ENCODE measurements at regions not wholly inside any gene's neighbourhood (a gene's known extent, or its start where the extent isn't known, plus 50 kb on each side); places are given as distances from the start of the nearest gene placed in this dataset.
"Not testable (repeated sequence)": the region's sequence is repeated elsewhere in the genome, so short reads cannot be mapped to it uniquely, and the experiment has no call there.

GRCh38 chr10:120208488-120208887 lies 248.5 kb upstream of the PLPP4 start:
- no peak overlapping the region for H3K4me3 ChIP-seq (replicated peaks; ENCODE audit: insufficient read depth, low read length)
- no peak for DNase-seq (ENCODE audit: low read depth in 1 of 2, low spot score in 1 of 2)
- TF ChIP-seq POLR2AphosphoS5 (IDR thresholded peaks at IDR 0.05; ENCODE audit: low read depth): no peak
- TF ChIP-seq SPI1 (IDR thresholded peaks at IDR 0.05; ENCODE audit: borderline replicate concordance, low read depth): no peak
- H3K27me3 ChIP-seq (ENCODE audit: insufficient read depth, poor library complexity, severe bottlenecking): no peaks in the 10 kb centered on the region
- no peak overlapping the region for H3K27ac ChIP-seq (replicated peaks)

GRCh38 chr10:120209124-120209762 lies 247.8 kb upstream of the PLPP4 start:
- no peak for DNase-seq (ENCODE audit: low read depth in 1 of 2, low spot score in 1 of 2)
- Histone ChIP-seq H3K27me3 (ENCODE audit: insufficient read depth, poor library complexity, severe bottlenecking) (no peaks in the 10 kb centered on the region), H3K4me3 (replicated peaks; ENCODE audit: insufficient read depth, low read length) (no peak overlapping the region), H3K27ac (replicated peaks) (no peak overlapping the region)
- no peak for TF ChIP-seq GABPA (IDR thresholded peaks at IDR 0.05; ENCODE audit: low read depth)
- no peak for TF ChIP-seq CTCF (IDR thresholded peaks at IDR 0.05; ENCODE audit: insufficient read depth, low read length)
- no peak for TF ChIP-seq POLR2AphosphoS5 (IDR thresholded peaks at IDR 0.05; ENCODE audit: low read depth)
- TF ChIP-seq REST (IDR thresholded peaks at IDR 0.05; ENCODE audit: insufficient replicate concordance, low read depth): no peak
- TF ChIP-seq SPI1 (IDR thresholded peaks at IDR 0.05; ENCODE audit: borderline replicate concordance, low read depth): no peak

GRCh38 chr10:120212275-120212674 lies 244.8 kb upstream of the PLPP4 start:
- H3K4me3 ChIP-seq (replicated peaks; ENCODE audit: insufficient read depth, low read length): no peak overlapping the region
- H3K27ac ChIP-seq (replicated peaks): no peak overlapping the region
- H3K27me3 ChIP-seq (ENCODE audit: insufficient read depth, poor library complexity, severe bottlenecking): no peaks in the 10 kb centered on the region
- DNase-seq (ENCODE audit: low read depth in 1 of 2, low spot score in 1 of 2): no peak
- TF ChIP-seq REST (IDR thresholded peaks at IDR 0.05; ENCODE audit: insufficient replicate concordance, low read depth): no peak
- TF ChIP-seq SPI1 (IDR thresholded peaks at IDR 0.05; ENCODE audit: borderline replicate concordance, low read depth): no peak
- TF ChIP-seq CTCF (IDR thresholded peaks at IDR 0.05; ENCODE audit: insufficient read depth, low read length): no peak
- TF ChIP-seq POLR2AphosphoS5 (IDR thresholded peaks at IDR 0.05; ENCODE audit: low read depth): no peak
- no peak for TF ChIP-seq GABPA (IDR thresholded peaks at IDR 0.05; ENCODE audit: low read depth)

- not testable (repeated sequence) for H3K4me3 ChIP-seq (replicated peaks; ENCODE audit: insufficient read depth, low read length); H3K27ac ChIP-seq (replicated peaks); DNase-seq (ENCODE audit: low read depth in 1 of 2, low spot score in 1 of 2); H3K27me3 ChIP-seq (ENCODE audit: insufficient read depth, poor library complexity, severe bottlenecking)
Observed at GRCh38 chr10:120213283-120213682, 243.7 kb upstream of the PLPP4 start.

- H3K27me3 ChIP-seq (ENCODE audit: insufficient read depth, poor library complexity, severe bottlenecking): no peaks in the 10 kb centered on the region
- no peak for DNase-seq (ENCODE audit: low read depth in 1 of 2, low spot score in 1 of 2)
- H3K4me3 ChIP-seq (replicated peaks; ENCODE audit: insufficient read depth, low read length): no peak overlapping the region
- H3K27ac ChIP-seq (replicated peaks): no peak overlapping the region
- TF ChIP-seq POLR2AphosphoS5 (IDR thresholded peaks at IDR 0.05; ENCODE audit: low read depth) (no peak), REST (IDR thresholded peaks at IDR 0.05; ENCODE audit: insufficient replicate concordance, low read depth) (no peak), GABPA (IDR thresholded peaks at IDR 0.05; ENCODE audit: low read depth) (no peak), SPI1 (IDR thresholded peaks at IDR 0.05; ENCODE audit: borderline replicate concordance, low read depth) (no peak), CTCF (IDR thresholded peaks at IDR 0.05; ENCODE audit: insufficient read depth, low read length) (no peak)
Observed at GRCh38 chr10:120217736-120218135, 239.3 kb upstream of the PLPP4 start.

Measured in HL-60 (cell line).